PC-3 (cell line): ENCODE measurements at regions not wholly inside any gene's neighbourhood (a gene's known extent, or its start where the extent isn't known, plus 50 kb on each side); places are given as distances from the start of the nearest gene placed in this dataset.

Experiments
- ATAC-seq: fragments of 200-7000 bp; cut with Tn5 transposase; 2 replicates; pipeline ENCODE4 v1.9.1; 2020; ENCODE audit warnings: mild to moderate bottlenecking, moderate library complexity
- BruUV-seq: library from RNA; stranded (reverse); fragments of 400-500 nt; replicated peaks from 2 replicates; lab custom pipeline; 2021; lab: Mats Ljungman, UMichigan
- CTCF ChIA-PET: fragments of 300-600 bp; sonication (Branson Sonifier 250); formaldehyde crosslinking; loops from one replicate; lab custom pipeline; 2022; ENCODE audit warnings: antibody characterized with exemption; lab: Charles Lee
- POLR2A ChIA-PET: fragments of 300-600 bp; sonication (Branson Sonifier 250); formaldehyde crosslinking; loops from one replicate; lab custom pipeline; 2022; ENCODE audit warnings: antibody characterized with exemption; ENCODE audit not compliant: unreplicated experiment; lab: Charles Lee
- DNase-seq: peaks from one replicate; pipeline ENCODE4 v3.0.0-alpha.2; 2015
- H2AFZ ChIP-seq: fragments of 300-600 bp; sonication (generic); 2 replicates; pipeline ENCODE4 v1.6.0; 2016; ENCODE audit warnings: antibody characterized with exemption, low read length
- H3F3A ChIP-seq: fragments of 300-600 bp; sonication (generic); one replicate; pipeline ENCODE4 v1.6.0; 2017; ENCODE audit warnings: antibody characterized with exemption, low read length, control low read depth, mild to moderate bottlenecking; ENCODE audit not compliant: unreplicated experiment
- H3K27ac ChIP-seq: fragments of 300-600 bp; sonication (generic); 2 replicates; pipeline ENCODE4 v1.5.1; 2016; ENCODE audit warnings: mild to moderate bottlenecking, low read length
- H3K27me3 ChIP-seq: fragments of 300-600 bp; sonication (generic); 2 replicates; pipeline ENCODE4 v1.6.1; 2016; ENCODE audit warnings: low read length, mixed read lengths
- H3K36me3 ChIP-seq: fragments of 300-600 bp; sonication (generic); 2 replicates; pipeline ENCODE4 v1.6.1; 2016; ENCODE audit warnings: low read depth, mixed run types, low read length, mixed read lengths
- H3K4me1 ChIP-seq: fragments of 300-600 bp; sonication (generic); 2 replicates; pipeline ENCODE4 v1.5.1; 2016; ENCODE audit warnings: low read length; ENCODE audit not compliant: insufficient read depth
- H3K4me2 ChIP-seq: fragments of 300-600 bp; sonication (generic); 2 replicates; pipeline ENCODE4 v1.6.0; 2016; ENCODE audit warnings: low read length
- H3K4me3 ChIP-seq: fragments of 300-600 bp; sonication (generic); 2 replicates; pipeline ENCODE4 v1.5.1; 2016; ENCODE audit warnings: mild to moderate bottlenecking, low read length, mixed read lengths
- H3K79me2 ChIP-seq: fragments of 300-600 bp; sonication (generic); 2 replicates; pipeline ENCODE4 v1.6.1; 2017; ENCODE audit warnings: low read length, mixed read lengths
- H3K9ac ChIP-seq: fragments of 300-600 bp; sonication (generic); 2 replicates; pipeline ENCODE4 v1.6.0; 2016; ENCODE audit warnings: mild to moderate bottlenecking, low read length
- H3K9me2 ChIP-seq: fragments of 300-600 bp; sonication (generic); replicated peaks from 2 replicates; pipeline ENCODE4 v1.6.1; 2016; ENCODE audit warnings: mixed run types, low read length, mixed read lengths
- H3K9me3 ChIP-seq: fragments of 300-600 bp; sonication (generic); 2 replicates; pipeline ENCODE4 v1.6.1; 2016; ENCODE audit warnings: low read length, mixed read lengths
- H4K20me1 ChIP-seq: fragments of 300-600 bp; sonication (generic); 2 replicates; pipeline ENCODE4 v1.6.1; 2016; ENCODE audit warnings: low read length, mixed read lengths
- EZH2 ChIP-seq: fragments of 300-600 bp; sonication (generic); IDR thresholded peaks from one replicate; pipeline ENCODE4 v1.6.1; 2017; ENCODE audit warnings: antibody characterized with exemption, mild to moderate bottlenecking, low read length; ENCODE audit not compliant: unreplicated experiment
- EZH2phosphoT487 ChIP-seq: fragments of 300-600 bp; sonication (generic); IDR thresholded peaks from 2 replicates; pipeline ENCODE4 v1.6.1; 2018; ENCODE audit warnings: mild to moderate bottlenecking, antibody characterized with exemption, low read length, borderline replicate concordance
- intact Hi-C: fragments of 100-400 bp; cut with micrococcal nuclease; formaldehyde crosslinking; loops from 2 replicates; pipeline ENCODE4 v1.9.0; 2023
- TF ChIP-seq, protein P1 (sequence below): fragments of 300-600 bp; sonication (generic); conservative IDR thresholded peaks from 2 replicates; pipeline ENCODE4 v1.5.1; 2017; ENCODE audit warnings: antibody characterized with exemption, low read depth, mild to moderate bottlenecking, low read length

DNA sequence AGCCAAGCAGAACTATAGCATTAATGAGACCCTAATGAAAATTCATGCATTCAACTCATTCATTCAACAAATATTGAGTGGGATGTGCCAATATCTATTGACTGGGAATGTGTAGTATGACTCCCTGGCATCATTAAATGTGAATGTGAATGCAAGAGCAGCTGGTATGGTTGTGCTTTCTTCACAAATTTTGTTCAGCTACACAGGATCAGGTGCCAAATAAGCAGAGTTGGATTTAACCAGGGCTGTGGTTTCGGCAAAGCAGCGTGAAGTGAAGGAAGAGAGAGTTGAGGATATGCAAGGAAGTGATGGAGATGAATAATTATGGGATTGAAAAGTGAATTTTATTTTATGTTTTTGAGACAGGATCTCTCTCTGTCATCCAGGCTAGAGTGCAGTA, 87.1 kb upstream of the HNF1B start:
- Histone ChIP-seq H3K4me1 (peaks cover 8% of the 10 kb centered on the region), H3K9me3 (no peaks in the 10 kb centered on the region), H4K20me1 (no peaks in the 10 kb centered on the region), H3K4me2 (no peak overlapping the region), H3F3A (no peaks in the 10 kb centered on the region), H3K27ac (no peak overlapping the region), H2AFZ (no peak overlapping the region), H3K9ac (no peak overlapping the region), H3K79me2 (no peaks in the 10 kb centered on the region), H3K9me2 (no peaks in the 10 kb centered on the region), H3K4me3 (no peak overlapping the region), H3K27me3 (0 out of 2 replicates have a peak, but pooled peaks cover 3% of the 10 kb centered on the region), H3K36me3 (no peaks in the 10 kb centered on the region)
- DNase-seq (no peak), ATAC-seq (no peak)
- intact Hi-C loops: no loop called here
- ChIA-PET POLR2A (no interaction called here), CTCF (no interaction called here)
- BruUV-seq: no TSS peak
- no peak for TF ChIP-seq EZH2phosphoT487
- no peak for TF ChIP-seq EZH2
- TF ChIP-seq, protein P1, sequence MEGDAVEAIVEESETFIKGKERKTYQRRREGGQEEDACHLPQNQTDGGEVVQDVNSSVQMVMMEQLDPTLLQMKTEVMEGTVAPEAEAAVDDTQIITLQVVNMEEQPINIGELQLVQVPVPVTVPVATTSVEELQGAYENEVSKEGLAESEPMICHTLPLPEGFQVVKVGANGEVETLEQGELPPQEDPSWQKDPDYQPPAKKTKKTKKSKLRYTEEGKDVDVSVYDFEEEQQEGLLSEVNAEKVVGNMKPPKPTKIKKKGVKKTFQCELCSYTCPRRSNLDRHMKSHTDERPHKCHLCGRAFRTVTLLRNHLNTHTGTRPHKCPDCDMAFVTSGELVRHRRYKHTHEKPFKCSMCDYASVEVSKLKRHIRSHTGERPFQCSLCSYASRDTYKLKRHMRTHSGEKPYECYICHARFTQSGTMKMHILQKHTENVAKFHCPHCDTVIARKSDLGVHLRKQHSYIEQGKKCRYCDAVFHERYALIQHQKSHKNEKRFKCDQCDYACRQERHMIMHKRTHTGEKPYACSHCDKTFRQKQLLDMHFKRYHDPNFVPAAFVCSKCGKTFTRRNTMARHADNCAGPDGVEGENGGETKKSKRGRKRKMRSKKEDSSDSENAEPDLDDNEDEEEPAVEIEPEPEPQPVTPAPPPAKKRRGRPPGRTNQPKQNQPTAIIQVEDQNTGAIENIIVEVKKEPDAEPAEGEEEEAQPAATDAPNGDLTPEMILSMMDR: no peak

DNA sequence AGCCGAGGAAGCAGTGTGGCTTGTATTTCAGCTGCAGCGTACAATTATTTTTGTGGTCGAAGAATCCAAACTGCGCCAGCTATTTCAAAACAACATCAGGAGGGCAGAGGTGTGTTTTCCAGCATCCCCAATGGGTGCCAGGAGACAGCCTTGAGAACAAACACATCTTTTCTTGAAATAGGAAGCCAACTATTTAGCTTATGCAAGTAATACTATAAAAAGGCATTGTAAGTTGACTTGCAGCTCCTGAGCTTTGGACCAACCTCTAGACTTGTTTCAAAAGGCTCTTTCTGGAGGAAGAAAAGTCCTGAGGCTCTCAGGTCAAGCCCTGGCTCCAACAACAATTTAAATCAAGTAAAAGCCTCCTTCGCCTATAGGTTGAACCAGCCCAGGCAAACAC, 86.6 kb upstream of the HNF1B start:
- H3K4me3 ChIP-seq: no peak overlapping the region
- no peaks in the 10 kb centered on the region for H3K36me3 ChIP-seq
- H3K4me2 ChIP-seq: no peak overlapping the region
- no peaks in the 10 kb centered on the region for H3K9me3 ChIP-seq
- H3K9me2 ChIP-seq: no peaks in the 10 kb centered on the region
- H3K27me3 ChIP-seq: 0 out of 2 replicates have a peak, but pooled peaks cover 3% of the 10 kb centered on the region
- no TSS peak for BruUV-seq
- ChIA-PET POLR2A (no interaction called here), CTCF (no interaction called here)
- H3K27ac ChIP-seq: no peak overlapping the region
- no peak overlapping the region for H2AFZ ChIP-seq
- DNase-seq (no peak), ATAC-seq (no peak)
- H3F3A ChIP-seq: no peaks in the 10 kb centered on the region
- no peak for TF ChIP-seq EZH2phosphoT487
- no peak for TF ChIP-seq EZH2
- TF ChIP-seq, protein P1: no peak
- H4K20me1 ChIP-seq: no peaks in the 10 kb centered on the region
- H3K9ac ChIP-seq: no peak overlapping the region
- H3K79me2 ChIP-seq: no peaks in the 10 kb centered on the region
- intact Hi-C loops: no loop called here
- peaks cover 8% of the 10 kb centered on the region for H3K4me1 ChIP-seq

DNA sequence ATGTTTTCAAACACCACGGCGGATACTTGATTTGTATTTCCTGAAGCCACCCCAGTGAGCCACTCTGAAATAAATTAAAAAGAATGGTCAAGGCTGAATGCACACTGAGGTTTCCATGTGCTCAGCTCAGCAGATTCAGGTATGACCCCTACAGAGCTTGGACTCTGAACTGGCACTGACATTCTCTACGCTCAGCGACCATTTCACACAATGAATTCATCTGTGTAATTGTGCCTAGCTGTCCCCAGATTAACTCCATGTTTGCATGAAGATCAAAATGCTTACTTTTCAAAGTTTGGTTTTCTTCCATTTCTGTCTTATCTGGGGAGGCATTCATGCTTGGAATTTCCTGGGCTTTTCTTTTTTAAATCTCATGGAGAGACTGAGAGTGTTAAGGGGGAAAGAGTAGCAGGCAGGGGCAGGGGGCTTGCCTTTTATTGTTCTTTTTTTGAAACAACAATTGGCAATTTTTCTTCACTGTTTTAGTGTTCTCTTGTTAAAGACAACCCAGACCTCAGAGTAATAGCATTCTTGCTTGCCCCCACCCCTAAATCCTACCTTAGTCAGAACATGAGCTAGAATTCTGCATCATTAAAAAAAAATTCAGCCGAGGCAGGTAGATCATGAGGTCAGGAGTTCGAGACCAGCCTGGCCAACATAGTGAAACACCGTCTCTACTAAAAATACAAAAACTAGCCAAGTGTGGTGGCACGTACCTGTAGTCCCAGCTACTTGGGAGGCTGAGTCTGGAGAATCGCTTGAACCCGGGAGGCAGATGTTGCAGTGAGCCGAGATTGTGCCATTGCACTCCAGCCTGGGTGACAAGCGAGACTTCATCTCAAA, 85.5 kb upstream of the HNF1B start:
- H3K9me2 ChIP-seq: no peaks in the 10 kb centered on the region
- H3K4me1 ChIP-seq: peaks cover 8% of the 10 kb centered on the region
- no peak overlapping the region for H3K27ac ChIP-seq
- H3F3A ChIP-seq: no peaks in the 10 kb centered on the region
- BruUV-seq: no TSS peak
- ChIA-PET CTCF (no interaction called here), POLR2A (no interaction called here)
- no peak overlapping the region for H3K4me3 ChIP-seq
- H3K4me2 ChIP-seq: no peak overlapping the region
- intact Hi-C loops: no loop called here
- TF ChIP-seq EZH2phosphoT487 (no peak), EZH2 (no peak)
- TF ChIP-seq, protein P1: no peak
- no peaks in the 10 kb centered on the region for H3K79me2 ChIP-seq
- 0 out of 2 replicates have a peak, but pooled peaks cover 3% of the 10 kb centered on the region for H3K27me3 ChIP-seq
- H3K36me3 ChIP-seq: no peaks in the 10 kb centered on the region
- no peak overlapping the region for H2AFZ ChIP-seq
- no peaks in the 10 kb centered on the region for H3K9me3 ChIP-seq
- no peaks in the 10 kb centered on the region for H4K20me1 ChIP-seq
- DNase-seq (no peak), ATAC-seq (no peak)
- no peak overlapping the region for H3K9ac ChIP-seq
